ENCODE measurements at regions not wholly inside any gene's neighbourhood (a gene's known extent, or its start where the extent isn't known, plus 50 kb on each side); places are given as distances from the start of the nearest gene placed in this dataset.
"Not testable (repeated sequence)": the region's sequence is repeated elsewhere in the genome, so short reads cannot be mapped to it uniquely, and the experiment has no call there.

- no peak for DNase-seq (ENCODE audit: low spot score)
- FAIRE-seq: no peak
Measured at GRCh38 chr19:34018546-34018945, 153.8 kb upstream of the LSM14A start.

GRCh38 chr19:34023381-34023780 is 148.9 kb upstream of the LSM14A start:
- DNase-seq (ENCODE audit: low spot score) (no peak), FAIRE-seq (no peak)

DNA sequence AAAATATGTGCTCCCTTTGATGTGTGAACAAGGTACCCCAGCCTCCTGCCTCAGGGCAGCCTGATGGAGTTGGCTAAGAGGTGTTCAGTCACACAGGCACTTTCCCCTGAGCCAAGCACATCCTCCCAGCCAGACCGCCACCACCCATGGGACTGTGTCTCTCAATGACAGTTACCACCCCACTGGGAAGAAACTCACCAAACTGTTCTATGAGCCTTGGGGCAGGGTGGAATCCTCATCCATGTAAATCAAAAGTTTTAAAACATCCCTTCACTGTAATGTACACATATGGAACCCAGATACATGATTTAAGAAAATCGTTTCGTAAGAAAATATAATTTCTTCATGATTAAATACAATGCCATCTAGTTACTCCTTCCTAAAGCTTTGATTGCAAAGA is 138.4 kb upstream of the LSM14A start:
- DNase-seq (ENCODE audit: low spot score) (no peak), FAIRE-seq (no peak)

DNA sequence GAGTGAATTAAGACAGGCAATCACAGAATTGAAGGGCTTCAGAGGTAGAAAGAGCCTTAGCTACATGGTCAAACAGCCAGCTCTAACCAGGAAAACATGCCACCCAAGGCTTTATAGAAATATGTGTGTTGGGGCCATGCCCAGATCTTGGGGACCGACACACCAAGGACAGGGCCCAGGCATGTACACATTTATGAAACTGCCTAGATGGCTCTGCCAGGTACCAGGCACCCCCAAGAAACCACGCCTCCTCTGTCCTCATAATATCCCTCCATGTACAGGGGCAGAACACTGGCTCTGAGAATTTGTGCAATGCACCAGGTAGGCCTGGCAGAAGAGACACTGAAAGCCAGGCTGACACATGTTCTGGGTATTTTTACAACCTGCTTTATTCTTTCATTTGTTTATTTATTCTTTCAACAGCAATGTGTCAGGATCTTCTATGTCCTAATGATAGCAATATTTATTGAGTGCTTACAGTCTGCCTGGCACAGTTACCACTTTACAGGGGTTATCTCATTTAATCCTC is 137.9 kb upstream of the LSM14A start:
- FAIRE-seq (no peak), DNase-seq (ENCODE audit: low spot score) (no peak)

GRCh38 chr19:34041925-34042521 is 130.3 kb upstream of the LSM14A start:
- no peak for FAIRE-seq
- DNase-seq (ENCODE audit: low spot score): no peak

DNA sequence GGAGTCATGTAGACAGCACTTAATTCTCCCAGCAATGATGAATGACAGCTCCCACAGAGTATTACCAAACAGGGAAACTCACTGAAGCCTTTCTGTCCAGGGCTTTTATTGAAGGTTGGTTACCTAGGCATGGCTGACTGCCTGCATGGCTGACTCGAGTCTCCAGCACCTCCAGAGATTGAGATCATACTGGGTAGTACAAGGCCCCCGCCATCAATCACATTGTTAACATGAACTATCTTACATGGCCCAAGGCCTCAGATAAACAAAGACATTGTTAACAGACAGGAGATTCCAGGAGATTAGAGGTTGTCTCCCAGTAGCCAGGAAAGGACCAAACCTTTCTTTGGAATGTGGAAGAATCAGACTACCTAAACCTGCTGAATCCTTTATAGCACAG is 128.3 kb upstream of the LSM14A start:
- FAIRE-seq (no peak), DNase-seq (ENCODE audit: low spot score) (no peak)

DNA sequence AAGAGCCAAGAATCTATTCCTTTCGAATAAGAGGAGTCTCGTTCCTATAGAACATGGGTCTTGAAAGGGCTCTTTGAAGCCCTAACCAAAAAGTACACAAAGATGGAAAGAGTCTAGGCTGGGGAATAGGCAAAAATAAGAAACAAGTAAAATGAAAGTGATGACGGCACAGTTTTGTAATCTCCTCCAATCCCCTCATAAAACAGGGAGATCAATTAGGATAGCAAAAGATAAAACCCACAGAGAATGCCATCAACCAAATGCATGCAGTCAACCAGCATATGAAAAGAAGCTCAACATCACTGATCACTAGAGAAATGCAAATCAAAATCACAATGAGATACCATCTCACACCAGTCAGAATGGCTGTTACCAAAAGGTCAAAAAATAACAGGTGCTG is 122.4 kb upstream of the LSM14A start:
- no peak for DNase-seq (ENCODE audit: low spot score)
- no peak for FAIRE-seq

GRCh38 chr19:34050430-34050829 is 121.9 kb upstream of the LSM14A start:
- not testable (repeated sequence) for DNase-seq (ENCODE audit: low spot score); FAIRE-seq

GRCh38 chr19:34051255-34051654 is 121.0 kb upstream of the LSM14A start:
- FAIRE-seq: no peak
- DNase-seq (ENCODE audit: low spot score): no peak

DNA sequence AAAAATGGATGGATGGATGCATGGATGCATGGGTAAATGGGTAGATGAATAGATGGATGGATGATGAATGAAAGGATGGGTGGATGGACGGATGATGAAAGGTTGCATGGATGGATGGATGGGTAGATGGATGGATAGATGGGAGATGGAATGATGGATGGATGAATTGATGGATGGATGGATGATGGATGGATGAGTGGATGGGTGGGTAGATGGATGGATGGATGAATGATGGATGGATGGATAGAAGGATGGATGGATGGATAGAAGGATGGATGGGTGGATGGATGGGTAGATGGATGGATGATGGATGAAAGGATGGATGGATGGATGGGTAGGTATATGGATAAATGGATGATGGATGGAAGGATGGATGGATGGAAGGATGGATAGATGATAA is 115.1 kb upstream of the LSM14A start:
- peak; percentile 79 for FAIRE-seq
- DNase-seq (ENCODE audit: low spot score): no peak

DNA sequence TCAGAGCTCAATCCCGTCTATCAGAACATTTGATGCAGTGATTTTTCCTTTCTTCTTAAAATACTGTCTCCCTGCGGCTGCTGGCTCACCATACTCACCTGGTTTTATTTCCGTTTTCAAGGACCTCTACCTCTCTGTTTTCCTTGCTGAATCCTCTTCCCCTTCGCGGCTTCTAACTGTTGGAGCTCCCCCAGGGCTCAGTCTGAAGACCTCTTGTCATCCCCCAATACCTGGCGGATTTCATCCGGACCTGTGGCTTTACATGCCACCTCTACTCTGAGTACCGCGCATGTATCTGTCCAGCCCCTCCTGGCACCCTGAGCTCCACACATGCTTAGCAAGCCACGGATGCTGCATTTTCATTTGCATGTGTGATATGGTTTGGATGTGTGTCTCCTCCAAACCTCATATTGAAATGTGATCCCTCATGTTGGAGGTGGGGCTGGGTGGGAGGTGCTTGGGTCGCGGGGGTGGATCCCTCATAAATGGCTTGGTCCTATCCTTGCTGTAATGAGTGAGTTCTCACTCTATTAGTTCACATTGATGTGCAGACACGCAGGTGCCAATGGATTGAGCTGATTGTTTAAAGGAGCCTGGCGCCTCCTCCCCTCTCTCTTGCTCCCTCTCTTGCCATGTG is 106.2 kb upstream of the LSM14A start:
- FAIRE-seq: no peak
- no peak for DNase-seq (ENCODE audit: low spot score)

GRCh38 chr19:34067861-34068271 is 104.4 kb upstream of the LSM14A start:
- DNase-seq (ENCODE audit: low spot score) (peak; percentile 84), FAIRE-seq (peak; percentile 71)

DNA sequence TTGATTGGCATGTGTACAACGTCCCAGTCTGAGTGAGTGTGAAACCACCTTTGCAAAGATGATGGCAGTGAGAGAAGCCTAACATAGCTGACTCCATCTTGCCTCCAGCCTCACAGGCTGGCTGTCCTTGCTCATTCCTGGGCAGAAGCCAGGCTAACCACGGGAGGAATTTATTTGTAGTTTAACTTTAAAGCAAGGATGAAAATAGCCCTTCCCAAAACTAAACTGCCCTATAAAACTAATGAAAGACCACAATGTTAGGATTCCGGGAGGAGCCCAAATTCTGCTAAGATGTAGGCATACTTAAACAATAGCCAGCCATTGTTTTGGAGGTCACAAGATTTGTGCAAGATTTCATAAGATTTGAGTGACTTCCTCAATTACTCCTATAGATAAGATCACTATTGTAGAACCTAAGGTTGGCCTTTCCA is 96.6 kb upstream of the LSM14A start:
- DNase-seq (ENCODE audit: low spot score) (peak; percentile 19), FAIRE-seq (peak; percentile 79)

DNA sequence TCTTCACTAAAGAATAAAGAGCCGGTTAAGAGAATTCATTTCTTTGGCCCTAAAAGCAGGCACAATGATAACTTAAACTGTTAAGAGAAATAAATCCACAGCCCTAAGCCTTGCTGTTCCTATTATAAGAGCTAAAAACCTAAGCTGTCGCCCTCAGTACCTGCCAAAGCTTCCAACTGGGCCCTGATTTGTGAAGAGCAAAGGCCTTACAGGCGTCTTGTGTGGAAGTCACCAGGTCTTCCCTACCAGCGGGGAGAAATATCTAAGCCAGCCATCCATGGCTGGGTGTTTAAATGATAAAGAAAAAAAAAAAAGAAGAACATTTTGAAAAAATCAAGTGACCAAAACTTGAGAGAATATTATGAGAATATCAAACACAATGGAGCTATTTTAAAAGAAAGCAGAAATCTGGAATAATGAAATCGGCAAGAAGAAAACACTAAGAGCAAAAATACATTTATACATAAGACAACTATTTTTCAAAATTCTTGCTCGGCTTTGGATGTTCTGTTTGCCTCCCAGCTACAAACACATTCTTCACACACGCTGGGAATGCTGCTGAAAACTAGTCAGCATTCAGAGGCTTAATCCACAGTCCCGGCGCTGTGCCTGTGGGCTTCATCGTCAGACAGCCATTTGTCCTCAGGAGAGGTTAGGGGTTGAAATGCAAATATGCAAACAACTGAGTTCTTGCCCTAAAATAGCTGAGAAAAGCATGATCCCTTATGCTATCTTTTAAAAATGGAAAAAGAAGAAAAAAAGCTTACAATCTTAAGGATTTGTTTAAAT is 89.8 kb upstream of the LSM14A start:
- FAIRE-seq (no peak), DNase-seq (ENCODE audit: low spot score) (no peak)

DNA sequence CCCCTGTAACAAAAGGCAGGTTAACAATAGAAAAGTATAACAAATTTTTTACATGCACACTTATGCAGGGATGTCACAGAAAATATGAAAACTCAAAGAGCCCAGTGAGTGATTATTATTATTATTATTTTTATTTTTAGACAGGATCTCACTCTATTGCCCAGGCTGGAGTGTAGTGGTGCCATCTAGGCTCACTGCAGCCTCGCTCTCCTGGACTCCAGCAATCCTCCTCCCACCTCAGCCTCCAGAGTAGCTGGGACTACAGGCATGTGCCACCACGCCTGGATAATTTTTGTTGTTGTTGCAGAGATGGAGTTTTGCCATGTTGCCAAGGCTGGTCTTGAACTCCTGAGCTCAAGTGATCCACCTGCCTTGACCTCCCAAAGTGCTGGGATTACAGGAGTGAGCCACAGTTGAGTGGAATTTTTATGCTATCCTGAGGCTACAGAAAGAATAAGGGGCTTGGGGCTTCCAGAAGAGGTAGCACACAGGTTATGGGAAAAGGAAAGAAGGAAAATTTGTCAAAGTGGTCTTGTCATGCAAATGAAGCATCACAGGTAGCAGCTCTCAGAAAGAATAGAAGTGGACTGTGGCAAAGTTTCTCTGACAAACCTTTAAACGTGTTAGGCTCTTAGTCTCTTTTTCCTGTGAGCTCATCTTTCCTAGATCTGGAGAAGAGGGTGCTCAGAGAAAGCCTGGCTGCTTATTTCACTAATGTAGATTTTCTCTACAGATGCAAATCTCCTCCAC is 87.7 kb upstream of the LSM14A start:
- no peak for DNase-seq (ENCODE audit: low spot score)
- FAIRE-seq: no peak

DNA sequence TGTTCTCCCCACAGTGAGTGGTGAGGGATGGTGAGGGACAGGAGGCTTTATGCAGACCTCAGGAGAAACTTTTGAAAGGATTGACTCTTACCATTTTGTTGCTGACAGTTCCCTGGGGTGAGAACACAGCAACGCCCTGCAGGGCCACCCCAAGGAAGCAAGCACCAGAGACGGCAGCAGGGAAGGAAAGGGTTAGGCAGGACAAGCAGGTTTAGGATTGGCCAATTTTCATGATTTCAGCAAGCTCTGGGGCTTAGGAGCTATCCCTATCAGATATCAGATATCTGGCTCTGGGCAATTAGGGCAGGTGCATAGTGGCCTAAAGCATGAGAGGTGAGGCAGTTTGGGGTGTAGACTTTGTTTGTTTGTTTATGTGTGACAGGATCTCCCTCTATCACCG is 87.0 kb upstream of the LSM14A start:
- DNase-seq (ENCODE audit: low spot score) (no peak), FAIRE-seq (no peak)

DNA sequence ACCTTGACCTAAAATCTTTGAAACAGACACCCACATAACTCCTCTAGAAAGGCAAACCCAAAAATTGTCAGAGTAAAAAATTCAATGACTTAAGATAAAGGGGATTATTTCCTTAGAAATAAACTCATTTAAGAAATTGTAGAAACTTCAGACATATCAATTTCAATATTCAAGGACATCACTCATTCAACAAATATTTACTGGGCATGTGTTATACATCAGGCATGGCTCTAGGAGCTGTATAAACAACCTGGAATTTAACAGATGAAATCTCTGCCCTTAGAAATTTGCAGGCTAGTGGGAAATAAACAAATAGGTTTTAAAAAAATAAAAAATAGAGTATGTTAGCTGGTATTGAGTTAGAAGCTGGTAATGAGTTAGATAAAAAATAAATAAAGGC is 84.0 kb upstream of the LSM14A start:
- DNase-seq (ENCODE audit: low spot score): no peak
- FAIRE-seq: no peak

GRCh38 chr19:34089566-34089965 is 82.7 kb upstream of the LSM14A start:
- no peak for FAIRE-seq

DNA sequence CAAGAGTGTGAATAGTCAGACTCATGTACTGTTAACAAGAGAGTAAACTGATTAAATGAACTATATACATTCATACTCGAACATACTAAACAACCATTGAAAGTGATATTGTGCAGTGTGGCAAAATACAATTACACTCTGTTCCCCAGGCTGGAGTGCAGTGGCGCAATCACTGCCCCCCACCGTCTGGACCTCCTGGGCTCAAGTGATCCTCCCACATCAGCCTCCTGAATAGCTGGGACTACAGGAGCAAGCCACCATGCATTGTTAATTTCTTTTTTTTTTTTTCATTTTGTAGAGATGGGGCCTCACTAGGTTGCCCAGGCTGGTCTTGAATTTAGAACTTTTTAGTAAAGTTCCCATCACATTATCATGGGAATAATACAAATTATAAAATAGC is 77.3 kb upstream of the LSM14A start:
- FAIRE-seq (no peak), DNase-seq (ENCODE audit: low spot score) (no peak)

More at GRCh38 chr19:34089566-34089965, 82.7 kb upstream of the LSM14A start:
- DNase-seq (ENCODE audit: low spot score): no peak

DNA sequence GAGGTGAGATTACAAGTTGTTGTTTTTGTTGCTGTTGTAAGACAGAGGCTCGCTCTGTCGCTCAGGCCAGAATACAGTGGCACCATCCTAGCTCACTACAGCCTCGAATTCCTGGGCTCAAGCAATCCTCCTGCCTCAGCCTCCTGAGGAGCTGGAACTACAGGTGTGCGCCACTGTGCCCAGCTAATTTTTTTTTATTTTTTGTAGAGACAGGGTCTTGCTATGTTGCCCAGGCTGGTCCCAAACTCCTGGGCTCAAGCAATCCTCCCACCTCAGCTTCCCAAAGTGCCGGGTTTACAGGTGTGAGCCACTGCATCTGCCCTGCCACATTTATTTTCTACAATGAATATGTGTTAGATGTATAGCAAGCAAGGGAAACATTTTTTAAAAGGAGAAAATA is 76.9 kb upstream of the LSM14A start:
- DNase-seq (ENCODE audit: low spot score); FAIRE-seq: not testable (repeated sequence)

Measured in urothelium cell line (cell line).